SU-DHL-6 (cell line): ENCODE measurements at regions not wholly inside any gene's neighbourhood (a gene's known extent, or its start where the extent isn't known, plus 50 kb on each side); places are given as distances from the start of the nearest gene placed in this dataset.

Experiments used
- H2AFZ ChIP-seq: fragments of 200-600 bp; sonication (generic); 2 replicates; pipeline ENCODE4 v1.6.1; 2014; ENCODE audit warnings: low read depth, mild to moderate bottlenecking, moderate library complexity, mixed read lengths, antibody characterized with exemption, low read length; ENCODE audit not compliant: severe bottlenecking
- H3F3A ChIP-seq: fragments of 200-600 bp; shearing (Covaris generic); 2 replicates; pipeline ENCODE4 v1.6.0; 2016; ENCODE audit warnings: antibody characterized with exemption, mild to moderate bottlenecking; ENCODE audit not compliant: insufficient read depth
- H3K27ac ChIP-seq: fragments of 200-600 bp; sonication (generic); 2 replicates; pipeline ENCODE4 v1.5.1; 2016; ENCODE audit warnings: low read depth, mild to moderate bottlenecking, low read length, moderate library complexity, mixed read lengths
- H3K27me3 ChIP-seq: fragments of 200-600 bp; sonication (generic), shearing (Covaris generic); 2 replicates; pipeline ENCODE4 v1.6.0; 2014; ENCODE audit warnings: mild to moderate bottlenecking, low read length
- H3K36me3 ChIP-seq: fragments of 200-600 bp; sonication (generic); 2 replicates; pipeline ENCODE4 v1.6.1; 2014; ENCODE audit warnings: mild to moderate bottlenecking, low read length, mixed read lengths
- H3K4me2 ChIP-seq: fragments of 300-600, 200-600 bp; shearing (Covaris generic), sonication (generic); 2 replicates; pipeline ENCODE4 v1.6.0; 2014; ENCODE audit warnings: low read length, low read depth, mild to moderate bottlenecking; ENCODE audit not compliant: poor library complexity, severe bottlenecking
- H3K4me3 ChIP-seq: fragments of 200-600 bp; sonication (generic); 2 replicates; pipeline ENCODE4 v1.5.1; 2014; ENCODE audit warnings: antibody characterized with exemption, low read length, mild to moderate bottlenecking, mixed read lengths; ENCODE audit not compliant: insufficient read depth, poor library complexity, severe bottlenecking
- H3K79me2 ChIP-seq: fragments of 200-600 bp; sonication (generic); 2 replicates; pipeline ENCODE4 v1.6.1; 2014; ENCODE audit warnings: mild to moderate bottlenecking, low read length, moderate library complexity; ENCODE audit not compliant: insufficient read depth
- H3K9ac ChIP-seq: fragments of 200-600 bp; sonication (generic); 2 replicates; pipeline ENCODE4 v1.7.0; 2014; ENCODE audit warnings: mild to moderate bottlenecking, low read length
- H3K9me2 ChIP-seq: fragments of 200-600 bp; sonication (generic); replicated peaks from 2 replicates; pipeline ENCODE4 v1.6.1; 2014; ENCODE audit warnings: low read length; ENCODE audit not compliant: insufficient read depth
- H3K9me3 ChIP-seq: fragments of 200-600 bp; sonication (generic); 2 replicates; pipeline ENCODE4 v1.6.1; 2014; ENCODE audit warnings: low read length, mixed read lengths; ENCODE audit not compliant: insufficient read depth
- H4K20me1 ChIP-seq: fragments of 200-600 bp; sonication (generic); 2 replicates; pipeline ENCODE4 v1.6.1; 2014; ENCODE audit warnings: low read depth, mild to moderate bottlenecking, antibody characterized with exemption, low read length, moderate library complexity, mixed read lengths
- EZH2phosphoT487 ChIP-seq: fragments of 200-600 bp; sonication (generic), shearing (Covaris generic); conservative IDR thresholded peaks from 2 replicates; pipeline ENCODE4 v1.6.1; 2018; ENCODE audit warnings: mild to moderate bottlenecking, antibody characterized with exemption, low read length, moderate library complexity, mixed read lengths
- TF ChIP-seq, protein P1 (sequence below): fragments of 200-600 bp; sonication (generic); IDR thresholded peaks from one replicate; pipeline ENCODE4 v1.5.1; 2017; ENCODE audit warnings: antibody characterized with exemption, mild to moderate bottlenecking, low read length, moderate library complexity; ENCODE audit not compliant: insufficient read depth, poor library complexity, severe bottlenecking

GRCh38 chr16:85187886-85188285 is 75.6 kb upstream of the CIBAR2 start:
- Histone ChIP-seq H3K9me3 (no peaks in the 10 kb centered on the region; the same call in 1 of the 2 replicates), H3K79me2 (no peaks in the 10 kb centered on the region), H3K9ac (no peak overlapping the region), H3K36me3 (no peaks in the 10 kb centered on the region), H3K27me3 (no peaks in the 10 kb centered on the region), H4K20me1 (no peaks in the 10 kb centered on the region), H3F3A (no peaks in the 10 kb centered on the region), H3K4me2 (no peak overlapping the region), H2AFZ (no peak overlapping the region), H3K9me2 (no peaks in the 10 kb centered on the region), H3K4me3 (no peak overlapping the region), H3K27ac (no peak overlapping the region)
- TF ChIP-seq, protein P1, sequence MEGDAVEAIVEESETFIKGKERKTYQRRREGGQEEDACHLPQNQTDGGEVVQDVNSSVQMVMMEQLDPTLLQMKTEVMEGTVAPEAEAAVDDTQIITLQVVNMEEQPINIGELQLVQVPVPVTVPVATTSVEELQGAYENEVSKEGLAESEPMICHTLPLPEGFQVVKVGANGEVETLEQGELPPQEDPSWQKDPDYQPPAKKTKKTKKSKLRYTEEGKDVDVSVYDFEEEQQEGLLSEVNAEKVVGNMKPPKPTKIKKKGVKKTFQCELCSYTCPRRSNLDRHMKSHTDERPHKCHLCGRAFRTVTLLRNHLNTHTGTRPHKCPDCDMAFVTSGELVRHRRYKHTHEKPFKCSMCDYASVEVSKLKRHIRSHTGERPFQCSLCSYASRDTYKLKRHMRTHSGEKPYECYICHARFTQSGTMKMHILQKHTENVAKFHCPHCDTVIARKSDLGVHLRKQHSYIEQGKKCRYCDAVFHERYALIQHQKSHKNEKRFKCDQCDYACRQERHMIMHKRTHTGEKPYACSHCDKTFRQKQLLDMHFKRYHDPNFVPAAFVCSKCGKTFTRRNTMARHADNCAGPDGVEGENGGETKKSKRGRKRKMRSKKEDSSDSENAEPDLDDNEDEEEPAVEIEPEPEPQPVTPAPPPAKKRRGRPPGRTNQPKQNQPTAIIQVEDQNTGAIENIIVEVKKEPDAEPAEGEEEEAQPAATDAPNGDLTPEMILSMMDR, result no peak
- no peak for TF ChIP-seq EZH2phosphoT487

DNA sequence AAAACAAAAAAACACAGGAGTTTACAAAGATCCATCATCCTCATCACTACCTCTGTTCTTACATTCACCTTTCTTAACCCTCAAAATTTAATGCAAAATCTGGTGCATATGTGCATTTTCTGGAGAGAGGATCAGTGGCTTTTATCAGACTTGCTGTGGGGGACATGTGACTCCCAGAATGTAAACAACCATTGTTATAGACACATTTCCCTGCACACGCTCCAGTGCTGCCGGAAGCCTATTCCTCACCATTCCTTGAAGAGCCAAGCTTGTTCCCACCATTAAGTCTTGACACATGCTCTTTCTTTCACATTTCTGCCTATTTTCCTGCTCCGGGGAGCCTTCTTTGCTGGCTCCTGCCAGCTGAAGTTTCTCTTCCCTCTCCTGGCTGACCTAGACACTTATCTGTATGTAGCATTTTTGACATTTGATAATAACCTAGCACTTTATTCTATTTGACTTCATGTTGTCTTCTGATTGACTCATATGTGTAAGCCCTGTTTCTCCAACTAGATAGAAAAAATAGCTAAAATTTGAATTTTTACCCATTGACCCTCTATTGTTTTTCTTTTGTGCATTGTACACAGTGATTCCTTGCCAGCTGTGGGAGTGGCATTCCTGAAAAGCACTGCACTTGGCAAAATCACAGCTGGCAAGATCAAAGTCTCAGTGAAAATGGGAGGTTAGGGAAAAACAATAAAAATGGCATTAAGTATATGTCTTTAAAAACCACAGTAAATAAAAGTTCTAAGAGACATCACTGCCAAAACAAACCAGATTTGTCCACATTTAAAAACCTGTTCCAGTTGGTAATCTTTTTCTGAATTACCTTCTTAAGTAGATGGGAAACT is 76.8 kb upstream of the CIBAR2 start:
- no peaks in the 10 kb centered on the region for H3F3A ChIP-seq
- no peak overlapping the region for H3K9ac ChIP-seq
- no peak overlapping the region for H3K27ac ChIP-seq
- no peak overlapping the region for H3K4me2 ChIP-seq
- no peaks in the 10 kb centered on the region for H3K9me2 ChIP-seq
- TF ChIP-seq EZH2phosphoT487, result no peak
- TF ChIP-seq, protein P1, result no peak
- no peak overlapping the region for H3K4me3 ChIP-seq
- H3K36me3 ChIP-seq, result no peaks in the 10 kb centered on the region
- no peaks in the 10 kb centered on the region for H3K27me3 ChIP-seq
- H2AFZ ChIP-seq, result no peak overlapping the region
- no peaks in the 10 kb centered on the region for H4K20me1 ChIP-seq
- no peaks in the 10 kb centered on the region for H3K79me2 ChIP-seq
- H3K9me3 ChIP-seq, result no peaks in the 10 kb centered on the region; the same call in 1 of the 2 replicates

GRCh38 chr16:85190572-85190971 is 78.3 kb upstream of the CIBAR2 start:
- no peaks in the 10 kb centered on the region for H3K9me3 ChIP-seq
- no peak overlapping the region for H3K9ac ChIP-seq
- no peaks in the 10 kb centered on the region for H3K9me2 ChIP-seq
- TF ChIP-seq EZH2phosphoT487, result no peak
- TF ChIP-seq, protein P1, result no peak
- H3K36me3 ChIP-seq, result no peaks in the 10 kb centered on the region
- H3K79me2 ChIP-seq, result no peaks in the 10 kb centered on the region
- no peak overlapping the region for H3K4me2 ChIP-seq
- H3K27ac ChIP-seq, result no peak overlapping the region
- H3F3A ChIP-seq, result no peaks in the 10 kb centered on the region
- H3K4me3 ChIP-seq, result no peak overlapping the region
- no peaks in the 10 kb centered on the region for H4K20me1 ChIP-seq
- no peaks in the 10 kb centered on the region for H3K27me3 ChIP-seq
- H2AFZ ChIP-seq, result no peak overlapping the region
